Mesendoderm (in vitro differentiated cells): ENCODE measurements at regions not wholly inside any gene's neighbourhood (a gene's known extent, or its start where the extent isn't known, plus 50 kb on each side); places are given as distances from the start of the nearest gene placed in this dataset.

Source experiments
- DNase-seq: peaks from one replicate; pipeline ENCODE4 v3.0.0; 2013
- H2AK5ac ChIP-seq: 2 replicates; pipeline ENCODE4 v1.6.1; 2013; ENCODE audit warnings: low read length, inconsistent platforms
- H2BK120ac ChIP-seq: 2 replicates; pipeline ENCODE4 v1.6.1; 2013; ENCODE audit warnings: low read depth, mild to moderate bottlenecking, low read length, moderate library complexity, mixed read lengths
- H2BK15ac ChIP-seq: replicated peaks from 2 replicates; pipeline ENCODE4 v1.6.1; 2013; ENCODE audit warnings: low read depth, mild to moderate bottlenecking, moderate library complexity
- H2BK5ac ChIP-seq: 2 replicates; pipeline ENCODE4 v1.6.1; 2013; ENCODE audit warnings: low read length, inconsistent platforms
- H3K18ac ChIP-seq: 2 replicates; pipeline ENCODE4 v1.6.1; 2013; ENCODE audit warnings: mild to moderate bottlenecking, low read length, mixed read lengths
- H3K23ac ChIP-seq: one replicate; pipeline ENCODE4 v1.6.1; 2013; ENCODE audit warnings: low read length
- H3K27ac ChIP-seq: 2 replicates; pipeline ENCODE4 v1.5.1; 2013; ENCODE audit warnings: low read depth, mild to moderate bottlenecking, inconsistent platforms, low read length, moderate library complexity
- H3K27me3 ChIP-seq: 2 replicates; pipeline ENCODE4 v1.6.1; 2013; ENCODE audit warnings: low read length, control low read depth, mild to moderate bottlenecking, inconsistent platforms; ENCODE audit not compliant: insufficient read depth, poor library complexity
- H3K36me3 ChIP-seq: 2 replicates; pipeline ENCODE4 v1.6.1; 2013; ENCODE audit warnings: low read length, inconsistent platforms; ENCODE audit not compliant: control insufficient read depth, insufficient read depth
- H3K4ac ChIP-seq: one replicate; pipeline ENCODE4 v1.6.1; 2013; ENCODE audit warnings: low read depth, mild to moderate bottlenecking, low read length, moderate library complexity
- H3K4me1 ChIP-seq: 2 replicates; pipeline ENCODE4 v1.6.1; 2013; ENCODE audit warnings: low read depth, low read length, inconsistent platforms; ENCODE audit not compliant: control insufficient read depth
- H3K4me2 ChIP-seq: 2 replicates; pipeline ENCODE4 v1.6.1; 2013; ENCODE audit warnings: low read length
- H3K4me3 ChIP-seq: 2 replicates; pipeline ENCODE4 v1.5.1; 2013; ENCODE audit warnings: mild to moderate bottlenecking, low read length
- H3K56ac ChIP-seq: one replicate; pipeline ENCODE4 v1.6.1; 2013; ENCODE audit warnings: low read length
- H3K79me1 ChIP-seq: 2 replicates; pipeline ENCODE4 v1.6.1; 2013; ENCODE audit warnings: low read length, inconsistent platforms
- H3K79me2 ChIP-seq: 2 replicates; pipeline ENCODE4 v1.6.1; 2013; ENCODE audit warnings: mild to moderate bottlenecking, low read length; ENCODE audit not compliant: control insufficient read depth, insufficient read depth
- H3K9ac ChIP-seq: 2 replicates; pipeline ENCODE4 v1.6.1; 2013; ENCODE audit warnings: low read length, inconsistent platforms
- H4K5ac ChIP-seq: one replicate; pipeline ENCODE4 v1.6.1; 2013; ENCODE audit warnings: low read length
- H4K8ac ChIP-seq: one replicate; pipeline ENCODE4 v1.6.1; 2013; ENCODE audit warnings: low read depth, mild to moderate bottlenecking, control low read depth, low read length, moderate library complexity
- WGBS: extraction: QIAGEN DNeasy Blood & Tissue Kit; methylation state at CpG from one replicate; pipeline ENCODE4 v1.1.7; 2013; ENCODE audit warnings: low lambda C conversion rate, missing lambda C conversion rate; ENCODE audit not compliant: insufficient coverage; ENCODE audit errors: extremely low coverage; 5-methylcytosine and 5-hydroxymethylcytosine counted together

- no peaks in the 10 kb centered on the region for H3K4me1 ChIP-seq
- H3K4me2 ChIP-seq, result no peak overlapping the region
- H4K5ac ChIP-seq, result no peak overlapping the region
- WGBS, result no CpG with 5 or more reads among the region's 11 CpGs
- H3K4me3 ChIP-seq, result no peak overlapping the region
- no peak overlapping the region for H2BK5ac ChIP-seq
- H3K36me3 ChIP-seq, result no peaks in the 10 kb centered on the region
- H3K27me3 ChIP-seq, result no peaks in the 10 kb centered on the region
- no peak overlapping the region for H4K8ac ChIP-seq
- no peaks in the 10 kb centered on the region for H3K79me1 ChIP-seq
- H3K27ac ChIP-seq, result no peak overlapping the region
- H3K23ac ChIP-seq, result no peak overlapping the region
- H3K56ac ChIP-seq, result no peak overlapping the region
- no peaks in the 10 kb centered on the region for H3K79me2 ChIP-seq
- no peak overlapping the region for H3K18ac ChIP-seq
- no peak overlapping the region for H2AK5ac ChIP-seq
- H2BK15ac ChIP-seq, result no peak overlapping the region
- no peak overlapping the region for H3K4ac ChIP-seq
- no peak for DNase-seq
- H2BK120ac ChIP-seq, result no peak overlapping the region
- no peak overlapping the region for H3K9ac ChIP-seq
These were observed 475.0 kb upstream of the ADARB2 start for GRCh38 chr10:2212244-2212834.

- H3K4ac ChIP-seq, result no peak overlapping the region
- H3K23ac ChIP-seq, result no peak overlapping the region
- no CpG with 5 or more reads among the region's 7 CpGs for WGBS
- H3K79me1 ChIP-seq, result no peaks in the 10 kb centered on the region
- H2BK120ac ChIP-seq, result no peak overlapping the region
- no peak overlapping the region for H2BK15ac ChIP-seq
- no peaks in the 10 kb centered on the region for H3K79me2 ChIP-seq
- no peak overlapping the region for H3K4me2 ChIP-seq
- no peak overlapping the region for H4K5ac ChIP-seq
- H4K8ac ChIP-seq, result no peak overlapping the region
- H3K27ac ChIP-seq, result no peak overlapping the region
- no peak overlapping the region for H3K9ac ChIP-seq
- no peaks in the 10 kb centered on the region for H3K27me3 ChIP-seq
- no peaks in the 10 kb centered on the region for H3K36me3 ChIP-seq
- H3K4me3 ChIP-seq, result no peak overlapping the region
- no peaks in the 10 kb centered on the region for H3K4me1 ChIP-seq
- DNase-seq, result peak; percentile 21
- no peak overlapping the region for H3K18ac ChIP-seq
- H2BK5ac ChIP-seq, result no peak overlapping the region
- no peak overlapping the region for H3K56ac ChIP-seq
- H2AK5ac ChIP-seq, result no peak overlapping the region
These were observed 472.8 kb upstream of the ADARB2 start for GRCh38 chr10:2210088-2210487.

GRCh38 chr10:2208106-2208505 lies 470.8 kb upstream of the ADARB2 start:
- no peak overlapping the region for H2BK15ac ChIP-seq
- H3K27ac ChIP-seq, result no peak overlapping the region
- no peak overlapping the region for H2BK120ac ChIP-seq
- no peak overlapping the region for H2AK5ac ChIP-seq
- H3K56ac ChIP-seq, result no peak overlapping the region
- H3K79me1 ChIP-seq, result no peaks in the 10 kb centered on the region
- no peak overlapping the region for H2BK5ac ChIP-seq
- no peak overlapping the region for H4K5ac ChIP-seq
- H3K4ac ChIP-seq, result no peak overlapping the region
- no peak overlapping the region for H3K23ac ChIP-seq
- H3K4me3 ChIP-seq, result no peak overlapping the region
- no peaks in the 10 kb centered on the region for H3K4me1 ChIP-seq
- no peaks in the 10 kb centered on the region for H3K36me3 ChIP-seq
- H3K79me2 ChIP-seq, result no peaks in the 10 kb centered on the region
- no peak for DNase-seq
- H3K27me3 ChIP-seq, result no peaks in the 10 kb centered on the region
- no CpG with 5 or more reads among the region's 7 CpGs for WGBS
- no peak overlapping the region for H3K18ac ChIP-seq
- no peak overlapping the region for H4K8ac ChIP-seq
- H3K4me2 ChIP-seq, result no peak overlapping the region
- no peak overlapping the region for H3K9ac ChIP-seq

GRCh38 chr10:2207246-2207922 lies 470.1 kb upstream of the ADARB2 start:
- no peak overlapping the region for H2BK15ac ChIP-seq
- H3K27me3 ChIP-seq, result no peaks in the 10 kb centered on the region
- no peak overlapping the region for H3K18ac ChIP-seq
- H3K9ac ChIP-seq, result no peak overlapping the region
- H3K27ac ChIP-seq, result no peak overlapping the region
- H3K79me2 ChIP-seq, result no peaks in the 10 kb centered on the region
- no peaks in the 10 kb centered on the region for H3K36me3 ChIP-seq
- H3K4me3 ChIP-seq, result no peak overlapping the region
- H2BK120ac ChIP-seq, result no peak overlapping the region
- no CpG with 5 or more reads among the region's 27 CpGs for WGBS
- H3K23ac ChIP-seq, result no peak overlapping the region
- no peak overlapping the region for H3K4me2 ChIP-seq
- H3K4me1 ChIP-seq, result no peaks in the 10 kb centered on the region
- no peaks in the 10 kb centered on the region for H3K79me1 ChIP-seq
- no peak overlapping the region for H4K8ac ChIP-seq
- no peak for DNase-seq
- no peak overlapping the region for H3K56ac ChIP-seq
- no peak overlapping the region for H4K5ac ChIP-seq
- H3K4ac ChIP-seq, result no peak overlapping the region
- H2BK5ac ChIP-seq, result no peak overlapping the region
- no peak overlapping the region for H2AK5ac ChIP-seq

GRCh38 chr10:2205406-2205805 lies 468.1 kb upstream of the ADARB2 start:
- H3K9ac ChIP-seq, result no peak overlapping the region
- no peak overlapping the region for H3K4me2 ChIP-seq
- H3K79me2 ChIP-seq, result no peaks in the 10 kb centered on the region
- H4K8ac ChIP-seq, result no peak overlapping the region
- H3K79me1 ChIP-seq, result no peaks in the 10 kb centered on the region
- H3K18ac ChIP-seq, result no peak overlapping the region
- H2BK15ac ChIP-seq, result no peak overlapping the region
- H3K36me3 ChIP-seq, result no peaks in the 10 kb centered on the region
- DNase-seq, result peak; percentile 4
- no peak overlapping the region for H3K4ac ChIP-seq
- H3K27ac ChIP-seq, result no peak overlapping the region
- H3K4me3 ChIP-seq, result no peak overlapping the region
- H2AK5ac ChIP-seq, result no peak overlapping the region
- WGBS, result no CpG with 5 or more reads among the region's 2 CpGs
- H3K4me1 ChIP-seq, result peaks cover 3% of the 10 kb centered on the region
- H3K23ac ChIP-seq, result no peak overlapping the region
- no peak overlapping the region for H2BK5ac ChIP-seq
- no peak overlapping the region for H2BK120ac ChIP-seq
- H3K27me3 ChIP-seq, result no peaks in the 10 kb centered on the region
- no peak overlapping the region for H4K5ac ChIP-seq
- H3K56ac ChIP-seq, result no peak overlapping the region

GRCh38 chr10:2202401-2202800 lies 465.1 kb upstream of the ADARB2 start:
- H3K4me1 ChIP-seq, result peaks cover 3% of the 10 kb centered on the region
- H3K27me3 ChIP-seq, result no peaks in the 10 kb centered on the region
- H3K79me1 ChIP-seq, result no peaks in the 10 kb centered on the region
- peak overlapping the region; percentile 60 for H3K56ac ChIP-seq
- H3K4me3 ChIP-seq, result no peak overlapping the region
- H3K79me2 ChIP-seq, result no peaks in the 10 kb centered on the region
- H3K23ac ChIP-seq, result no peak overlapping the region
- H3K4ac ChIP-seq, result no peak overlapping the region
- no peak overlapping the region for H2BK120ac ChIP-seq
- WGBS, result no CpG with 5 or more reads among the region's 8 CpGs
- H3K18ac ChIP-seq, result peak overlapping the region; percentile 68
- H2BK15ac ChIP-seq, result no peak overlapping the region
- H3K9ac ChIP-seq, result no peak overlapping the region
- no peaks in the 10 kb centered on the region for H3K36me3 ChIP-seq
- H2AK5ac ChIP-seq, result no peak overlapping the region
- H4K8ac ChIP-seq, result no peak overlapping the region
- H4K5ac ChIP-seq, result no peak overlapping the region
- DNase-seq, result peak; percentile 54
- H2BK5ac ChIP-seq, result no peak overlapping the region
- H3K4me2 ChIP-seq, result no peak overlapping the region
- H3K27ac ChIP-seq, result no peak overlapping the region
